Esophagus (tissue), 2 donors: ENCODE measurements at regions not wholly inside any gene's neighbourhood (a gene's known extent, or its start where the extent isn't known, plus 50 kb on each side); places are given as distances from the start of the nearest gene placed in this dataset.

Experiments used
- H3K27ac ChIP-seq, 2 donors: one replicate each; pipeline ENCODE4 v1.5.1; 2013; ENCODE audit warnings: low read depth in 2 of 2, mild to moderate bottlenecking in 2 of 2, inconsistent platforms in 1 of 2, low read length in 1 of 2, moderate library complexity in 1 of 2
- H3K27me3 ChIP-seq, 2 donors: one replicate each; pipeline ENCODE4 v1.6.1; 2013; ENCODE audit warnings: low read length in 2 of 2, control low read depth in 1 of 2, mild to moderate bottlenecking in 1 of 2; ENCODE audit not compliant: insufficient read depth in 2 of 2, control insufficient read depth in 1 of 2
- H3K36me3 ChIP-seq, 2 donors: one replicate each; pipeline ENCODE4 v1.6.1; 2013; ENCODE audit warnings: low read length in 1 of 2; ENCODE audit not compliant: control insufficient read depth in 2 of 2, insufficient read depth in 2 of 2
- H3K4me1 ChIP-seq, 2 donors: one replicate each; pipeline ENCODE4 v1.6.1; 2013; ENCODE audit warnings: low read length in 1 of 2; ENCODE audit not compliant: control insufficient read depth in 2 of 2, insufficient read depth in 2 of 2
- H3K4me3 ChIP-seq, 2 donors: one replicate each; pipeline ENCODE4 v1.5.1; 2013; ENCODE audit warnings: low read length in 2 of 2, mild to moderate bottlenecking in 2 of 2, low read depth in 1 of 2, moderate library complexity in 1 of 2
- H3K9me3 ChIP-seq, 2 donors: one replicate each; pipeline ENCODE4 v1.6.1; 2013; ENCODE audit warnings: mild to moderate bottlenecking in 2 of 2, low read depth in 1 of 2, low read length in 1 of 2, moderate library complexity in 1 of 2; ENCODE audit not compliant: control insufficient read depth in 2 of 2, insufficient read depth in 1 of 2
- WGBS, 2 donors: extraction: QIAGEN DNeasy Blood & Tissue Kit; methylation state at CpG; one replicate each; pipeline ENCODE4 v1.1.7; 2013; 5-methylcytosine and 5-hydroxymethylcytosine counted together
- donor health status: healthy with polysubstance abuse.
- donor health status: Bipolar disorder and iron deficiency.

DNA sequence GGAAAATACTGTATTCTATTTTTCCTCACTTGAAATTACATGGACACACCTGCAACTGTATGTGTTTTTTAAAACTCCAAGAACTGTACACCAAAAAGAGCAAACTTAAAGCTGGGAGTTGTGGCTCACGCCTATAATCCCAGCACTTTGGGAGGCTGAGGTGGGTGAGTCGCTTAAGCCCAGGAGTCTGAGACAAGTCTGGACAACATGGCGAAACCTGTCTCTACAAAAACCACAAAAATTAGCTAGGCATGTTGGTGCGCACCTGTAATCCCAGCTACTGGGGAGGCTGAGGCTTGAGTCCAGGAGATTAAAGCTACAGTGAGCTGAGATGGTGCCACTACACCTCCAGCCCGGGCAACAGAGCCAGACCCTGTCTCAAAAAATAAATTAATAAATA lies 95.9 kb downstream of the SINHCAF start:
- no peaks in the 10 kb centered on the region for H3K27me3 ChIP-seq
- no peak overlapping the region for H3K4me3 ChIP-seq
- H3K9me3 ChIP-seq, result peaks cover 0 to 3% of the 10 kb centered on the region in 2 donors
- peaks cover 0 to 9% of the 10 kb centered on the region in 2 donors for H3K4me1 ChIP-seq
- no peaks in the 10 kb centered on the region for H3K36me3 ChIP-seq
- 59 to 65% methylated on average over 5 of the region's 5 CpGs for WGBS, 2 donors
- no peak overlapping the region for H3K27ac ChIP-seq
